Panc1 (cell line): ENCODE measurements at regions not wholly inside any gene's neighbourhood (a gene's known extent, or its start where the extent isn't known, plus 50 kb on each side); places are given as distances from the start of the nearest gene placed in this dataset.

Source experiments
- ATAC-seq: fragments of 200-7000 bp; cut with Tn5 transposase; 2 replicates; pipeline ENCODE4 v1.9.1; 2020; ENCODE audit warnings: mild to moderate bottlenecking, moderate library complexity
- BruUV-seq: library from RNA; stranded (reverse); fragments of 400-500 nt; replicated peaks from 2 replicates; lab custom pipeline; 2021; lab: Mats Ljungman, UMichigan
- CTCF ChIA-PET: fragments of 300-600 bp; sonication (Branson Sonifier 250); formaldehyde crosslinking; loops from one replicate; lab custom pipeline; 2022; ENCODE audit warnings: antibody characterized with exemption; lab: Charles Lee
- POLR2A ChIA-PET: fragments of 300-600 bp; sonication (Branson Sonifier 250); formaldehyde crosslinking; loops from one replicate; lab custom pipeline; 2022; ENCODE audit warnings: antibody characterized with exemption; lab: Charles Lee
- DNase-seq: peaks from one replicate; pipeline ENCODE4 v3.0.0-alpha.2; 2010; ENCODE audit warnings: low read depth, low spot score
- H3K27ac ChIP-seq: 2 replicates; pipeline ENCODE4 v1.5.1; 2011; ENCODE audit warnings: mild to moderate bottlenecking, low read length, inconsistent platforms
- H3K27me3 ChIP-seq: fragments of 200-500 bp; sonication (Bioruptor generic); 2 replicates; pipeline ENCODE4 v1.6.0; 2014; ENCODE audit warnings: low read length, inconsistent platforms; ENCODE audit not compliant: control insufficient read depth, insufficient read depth
- H3K36me3 ChIP-seq: fragments of 200-500 bp; sonication (Bioruptor generic); 2 replicates; pipeline ENCODE4 v1.5.1; 2014; ENCODE audit warnings: inconsistent platforms, mild to moderate bottlenecking, low read length, moderate library complexity; ENCODE audit not compliant: control insufficient read depth, insufficient read depth
- H3K4me1 ChIP-seq: 2 replicates; pipeline ENCODE4 v1.5.1; 2011; ENCODE audit warnings: inconsistent platforms, mild to moderate bottlenecking, low read length, moderate library complexity; ENCODE audit not compliant: control insufficient read depth, insufficient read depth
- H3K4me3 ChIP-seq, 2 experiments: 2 replicates each; pipeline ENCODE4 v1.5.1; 2011 to 2012; ENCODE audit warnings: low read depth in 2 of 2, low read length in 2 of 2, mild to moderate bottlenecking in 2 of 2, inconsistent platforms in 1 of 2, moderate library complexity in 1 of 2
- H3K9me3 ChIP-seq: fragments of 200-500 bp; sonication (Bioruptor generic); 2 replicates; pipeline ENCODE4 v1.5.1; 2014; ENCODE audit warnings: low read depth, mild to moderate bottlenecking, inconsistent platforms, low read length, moderate library complexity; ENCODE audit not compliant: control insufficient read depth, insufficient read depth
- POLR2AphosphoS5 ChIP-seq: IDR thresholded peaks from 2 replicates; pipeline ENCODE4 v1.6.1; 2012; ENCODE audit warnings: mild to moderate bottlenecking, low read depth, low read length, moderate library complexity
- SIN3A ChIP-seq: IDR thresholded peaks from 2 replicates; pipeline ENCODE4 v1.6.1; 2012; ENCODE audit warnings: low read depth, mild to moderate bottlenecking, low read length, moderate library complexity, borderline replicate concordance; ENCODE audit not compliant: insufficient read depth
- TCF7L2 ChIP-seq: IDR thresholded peaks from 2 replicates; pipeline ENCODE4 v1.6.1; 2011; ENCODE audit warnings: mild to moderate bottlenecking, low read depth, low read length, inconsistent platforms
- in situ Hi-C: cut with HindIII; loops from 2 replicates; pipeline ENCODE4 v1.10.0; 2016; ENCODE audit warnings: low sequenced_read_pairs, low pct_unique_long_range_greater_than_20kb
- intact Hi-C: fragments of 100-400 bp; cut with micrococcal nuclease; formaldehyde crosslinking; loops from one replicate; pipeline ENCODE4 v1.10.0; 2022; ENCODE audit not compliant: unreplicated experiment
- TF ChIP-seq, protein P1 (sequence below), 2 experiments: IDR thresholded peaks; 2 replicates each; pipeline ENCODE4 v1.6.1; 2011 to 2012; ENCODE audit warnings: low read depth in 2 of 2, control low read depth in 1 of 2, low read length in 1 of 2, mild to moderate bottlenecking in 1 of 2, moderate library complexity in 1 of 2; ENCODE audit not compliant: insufficient read depth in 1 of 2
- TF ChIP-seq, protein P2 (sequence below): fragments of 450-650 bp; IDR thresholded peaks from 2 replicates; pipeline ENCODE4 v1.5.1; 2017; ENCODE audit warnings: mild to moderate bottlenecking

DNA sequence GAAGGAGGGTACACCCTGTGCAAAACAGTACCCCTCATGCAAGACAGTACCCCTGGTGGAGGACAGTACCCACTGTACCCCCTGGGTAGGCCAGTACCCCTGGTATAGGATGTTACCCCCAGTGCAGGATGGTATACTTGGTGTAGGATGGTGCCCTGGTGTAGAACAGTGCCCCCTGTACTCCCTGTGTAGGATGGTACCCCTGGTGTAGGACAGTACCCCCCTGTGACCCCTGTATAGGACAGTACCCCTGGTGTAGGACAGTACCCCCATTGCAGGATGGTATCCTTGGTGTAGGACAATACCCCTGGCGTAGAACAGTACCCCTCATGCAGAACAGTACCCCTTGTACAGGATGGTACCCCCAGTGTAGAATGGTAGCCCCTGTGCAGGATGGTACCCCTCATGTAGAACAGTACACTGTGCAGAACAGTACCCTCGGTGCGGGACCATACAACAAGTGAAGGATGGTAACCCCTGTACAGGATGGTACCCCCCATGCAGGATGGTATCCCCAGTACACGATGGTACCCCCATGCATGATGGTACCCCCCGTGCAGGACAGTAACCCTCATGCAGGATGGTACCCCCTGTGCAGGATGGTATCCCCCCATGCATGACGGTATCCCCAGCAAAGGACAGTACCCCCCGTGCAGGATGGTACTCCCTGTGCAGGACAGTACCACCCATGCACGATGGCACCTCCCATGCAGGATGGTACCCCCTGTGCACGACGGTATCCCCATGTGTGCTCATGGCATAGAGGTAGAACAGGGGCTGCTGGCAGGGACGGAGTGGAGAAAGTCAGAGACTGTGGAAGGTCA, 248.0 kb downstream of the DCDC2C start:
- H3K27ac ChIP-seq, result no peak overlapping the region
- H3K27me3 ChIP-seq, result no peaks in the 10 kb centered on the region
- TF ChIP-seq SIN3A (no peak), TCF7L2 (no peak), POLR2AphosphoS5 (no peak)
- TF ChIP-seq, protein P1, sequence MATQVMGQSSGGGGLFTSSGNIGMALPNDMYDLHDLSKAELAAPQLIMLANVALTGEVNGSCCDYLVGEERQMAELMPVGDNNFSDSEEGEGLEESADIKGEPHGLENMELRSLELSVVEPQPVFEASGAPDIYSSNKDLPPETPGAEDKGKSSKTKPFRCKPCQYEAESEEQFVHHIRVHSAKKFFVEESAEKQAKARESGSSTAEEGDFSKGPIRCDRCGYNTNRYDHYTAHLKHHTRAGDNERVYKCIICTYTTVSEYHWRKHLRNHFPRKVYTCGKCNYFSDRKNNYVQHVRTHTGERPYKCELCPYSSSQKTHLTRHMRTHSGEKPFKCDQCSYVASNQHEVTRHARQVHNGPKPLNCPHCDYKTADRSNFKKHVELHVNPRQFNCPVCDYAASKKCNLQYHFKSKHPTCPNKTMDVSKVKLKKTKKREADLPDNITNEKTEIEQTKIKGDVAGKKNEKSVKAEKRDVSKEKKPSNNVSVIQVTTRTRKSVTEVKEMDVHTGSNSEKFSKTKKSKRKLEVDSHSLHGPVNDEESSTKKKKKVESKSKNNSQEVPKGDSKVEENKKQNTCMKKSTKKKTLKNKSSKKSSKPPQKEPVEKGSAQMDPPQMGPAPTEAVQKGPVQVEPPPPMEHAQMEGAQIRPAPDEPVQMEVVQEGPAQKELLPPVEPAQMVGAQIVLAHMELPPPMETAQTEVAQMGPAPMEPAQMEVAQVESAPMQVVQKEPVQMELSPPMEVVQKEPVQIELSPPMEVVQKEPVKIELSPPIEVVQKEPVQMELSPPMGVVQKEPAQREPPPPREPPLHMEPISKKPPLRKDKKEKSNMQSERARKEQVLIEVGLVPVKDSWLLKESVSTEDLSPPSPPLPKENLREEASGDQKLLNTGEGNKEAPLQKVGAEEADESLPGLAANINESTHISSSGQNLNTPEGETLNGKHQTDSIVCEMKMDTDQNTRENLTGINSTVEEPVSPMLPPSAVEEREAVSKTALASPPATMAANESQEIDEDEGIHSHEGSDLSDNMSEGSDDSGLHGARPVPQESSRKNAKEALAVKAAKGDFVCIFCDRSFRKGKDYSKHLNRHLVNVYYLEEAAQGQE (IDR thresholded peaks at IDR 0.05; ENCODE audit: insufficient read depth in 1 of 2, low read depth in 2 of 2, low read length in 1 of 2), result no peak
- TF ChIP-seq, protein P2, sequence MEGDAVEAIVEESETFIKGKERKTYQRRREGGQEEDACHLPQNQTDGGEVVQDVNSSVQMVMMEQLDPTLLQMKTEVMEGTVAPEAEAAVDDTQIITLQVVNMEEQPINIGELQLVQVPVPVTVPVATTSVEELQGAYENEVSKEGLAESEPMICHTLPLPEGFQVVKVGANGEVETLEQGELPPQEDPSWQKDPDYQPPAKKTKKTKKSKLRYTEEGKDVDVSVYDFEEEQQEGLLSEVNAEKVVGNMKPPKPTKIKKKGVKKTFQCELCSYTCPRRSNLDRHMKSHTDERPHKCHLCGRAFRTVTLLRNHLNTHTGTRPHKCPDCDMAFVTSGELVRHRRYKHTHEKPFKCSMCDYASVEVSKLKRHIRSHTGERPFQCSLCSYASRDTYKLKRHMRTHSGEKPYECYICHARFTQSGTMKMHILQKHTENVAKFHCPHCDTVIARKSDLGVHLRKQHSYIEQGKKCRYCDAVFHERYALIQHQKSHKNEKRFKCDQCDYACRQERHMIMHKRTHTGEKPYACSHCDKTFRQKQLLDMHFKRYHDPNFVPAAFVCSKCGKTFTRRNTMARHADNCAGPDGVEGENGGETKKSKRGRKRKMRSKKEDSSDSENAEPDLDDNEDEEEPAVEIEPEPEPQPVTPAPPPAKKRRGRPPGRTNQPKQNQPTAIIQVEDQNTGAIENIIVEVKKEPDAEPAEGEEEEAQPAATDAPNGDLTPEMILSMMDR, result no peak
- no peaks in the 10 kb centered on the region for H3K36me3 ChIP-seq
- ATAC-seq (no peak), DNase-seq (no peak)
- H3K9me3 ChIP-seq, result no peaks in the 10 kb centered on the region
- no TSS peak for BruUV-seq
- intact Hi-C loops (no loop called here), in situ Hi-C loops (no loop called here)
- ChIA-PET POLR2A (no interaction called here), CTCF (no interaction called here)
- H3K4me1 ChIP-seq, result no peaks in the 10 kb centered on the region
- no peak overlapping the region for H3K4me3 ChIP-seq

DNA sequence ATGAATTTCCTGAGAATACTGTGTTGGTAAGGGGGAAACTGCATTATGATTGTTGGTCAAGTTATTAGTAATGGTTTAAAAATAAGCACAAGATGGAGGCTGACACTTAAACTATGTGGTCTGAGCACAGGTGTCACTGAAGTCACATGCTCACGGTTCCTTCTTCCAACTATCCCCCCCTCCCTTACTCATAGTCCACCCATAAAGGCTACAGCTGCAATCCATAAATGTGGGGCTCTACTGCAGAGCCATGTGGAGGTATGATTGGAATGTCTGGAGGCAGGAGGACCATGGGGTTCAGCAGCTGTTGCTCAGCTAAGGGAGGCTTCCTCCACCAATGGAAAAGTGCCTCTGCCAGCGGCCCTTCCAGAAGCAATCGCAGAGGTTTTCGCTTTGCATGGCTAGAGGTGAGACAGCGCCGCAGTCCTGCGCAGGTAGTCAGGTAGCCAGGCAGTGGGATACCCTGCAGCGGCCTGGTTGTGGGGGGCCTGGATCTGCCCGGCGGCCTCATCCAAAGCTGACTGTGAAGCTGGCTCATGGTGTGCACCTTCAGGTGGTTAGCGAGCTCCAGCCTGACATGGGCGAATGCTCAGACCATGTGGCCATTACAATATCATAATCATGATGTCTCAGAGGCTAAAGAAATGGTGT, 249.6 kb downstream of the DCDC2C start:
- intact Hi-C loops (no loop called here), in situ Hi-C loops (no loop called here)
- H3K4me3 ChIP-seq, result no peak overlapping the region
- DNase-seq, result no peak
- no TSS peak for BruUV-seq
- no peak for TF ChIP-seq SIN3A
- TF ChIP-seq, protein P2, result no peak
- TF ChIP-seq POLR2AphosphoS5, result no peak
- TF ChIP-seq TCF7L2, result no peak
- no peak for ATAC-seq
- peaks cover 3% of the 10 kb centered on the region; the same call in 1 of the 2 replicates for H3K27me3 ChIP-seq
- H3K36me3 ChIP-seq, result no peaks in the 10 kb centered on the region
- ChIA-PET POLR2A (no interaction called here), CTCF (interaction anchor here (0.6 kb wide), 1 partner anchor 9 kb away, joined by 5 read pairs; no protein-coding TSS in a partner anchor)
- H3K9me3 ChIP-seq, result no peaks in the 10 kb centered on the region
- H3K27ac ChIP-seq, result no peak overlapping the region
- peaks cover 3% of the 10 kb centered on the region; the same call in 1 of the 2 replicates for H3K4me1 ChIP-seq
